H7 (cell line): ENCODE measurements at regions not wholly inside any gene's neighbourhood (a gene's known extent, or its start where the extent isn't known, plus 50 kb on each side); places are given as distances from the start of the nearest gene placed in this dataset.
"Not testable (repeated sequence)": the region's sequence is repeated elsewhere in the genome, so short reads cannot be mapped to it uniquely, and the experiment has no call there.

Source experiments
- DNase-seq: peaks from one replicate; pipeline ENCODE4 v3.0.0; 2012
- H3K27me3 ChIP-seq: 2 replicates; pipeline ENCODE4 v1.6.0; 2011; ENCODE audit warnings: mild to moderate bottlenecking, low read length; ENCODE audit not compliant: control insufficient read depth, insufficient read depth
- H3K36me3 ChIP-seq: replicated peaks from 2 replicates; pipeline ENCODE4 v1.5.1; 2011; ENCODE audit warnings: low read length; ENCODE audit not compliant: control insufficient read depth, insufficient read depth
- H3K4me3 ChIP-seq: 2 replicates; pipeline ENCODE4 v1.5.1; 2011; ENCODE audit warnings: low read depth, mild to moderate bottlenecking, control low read depth, low read length, moderate library complexity; ENCODE audit not compliant: insufficient read depth

DNA sequence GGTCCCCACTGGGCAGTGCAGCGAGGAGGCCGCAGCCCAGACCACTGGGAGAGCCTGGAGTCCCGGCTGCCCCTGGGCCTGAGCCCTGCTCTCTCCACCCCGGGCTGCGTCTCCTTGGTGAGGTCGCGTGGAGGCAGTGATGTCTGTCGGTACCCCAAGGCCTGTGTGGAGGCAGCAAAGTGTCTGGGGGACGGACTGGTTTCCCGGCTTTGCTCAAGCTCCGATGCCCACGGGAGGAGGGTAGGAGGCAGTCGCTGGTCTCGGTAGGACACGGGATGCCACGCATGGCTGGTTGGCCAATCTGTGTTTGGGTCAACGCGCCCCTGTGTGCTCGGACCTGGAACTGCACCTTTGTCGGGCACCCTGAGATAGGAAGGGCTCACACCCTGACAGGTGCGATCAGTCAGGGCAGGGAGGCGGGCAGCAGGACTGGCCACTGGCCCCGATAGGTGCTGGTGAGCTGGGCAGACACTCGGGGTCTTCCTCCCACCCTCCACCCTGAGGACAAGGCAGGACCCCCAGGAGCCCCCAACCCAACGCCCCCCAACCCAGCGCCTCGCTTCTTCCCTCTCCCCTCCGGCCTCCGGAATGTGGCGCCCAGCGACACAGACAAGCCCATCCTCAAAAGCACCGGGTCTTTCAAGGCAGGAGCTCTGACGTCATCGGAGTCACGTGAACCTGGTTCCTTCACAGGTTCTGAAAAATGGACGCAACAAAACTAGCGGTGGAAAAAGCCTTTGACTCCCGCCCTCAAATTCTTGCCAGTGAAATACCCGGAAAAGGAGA is 288.6 kb downstream of the NDUFA10 start:
- H3K27me3 ChIP-seq = no peaks in the 10 kb centered on the region
- DNase-seq = peak; percentile 75
- no peaks in the 10 kb centered on the region for H3K36me3 ChIP-seq
- no peak overlapping the region for H3K4me3 ChIP-seq

- DNase-seq = no peak
Measured at GRCh38 chr2:239735829-239736357, 289.2 kb downstream of the NDUFA10 start.

DNA sequence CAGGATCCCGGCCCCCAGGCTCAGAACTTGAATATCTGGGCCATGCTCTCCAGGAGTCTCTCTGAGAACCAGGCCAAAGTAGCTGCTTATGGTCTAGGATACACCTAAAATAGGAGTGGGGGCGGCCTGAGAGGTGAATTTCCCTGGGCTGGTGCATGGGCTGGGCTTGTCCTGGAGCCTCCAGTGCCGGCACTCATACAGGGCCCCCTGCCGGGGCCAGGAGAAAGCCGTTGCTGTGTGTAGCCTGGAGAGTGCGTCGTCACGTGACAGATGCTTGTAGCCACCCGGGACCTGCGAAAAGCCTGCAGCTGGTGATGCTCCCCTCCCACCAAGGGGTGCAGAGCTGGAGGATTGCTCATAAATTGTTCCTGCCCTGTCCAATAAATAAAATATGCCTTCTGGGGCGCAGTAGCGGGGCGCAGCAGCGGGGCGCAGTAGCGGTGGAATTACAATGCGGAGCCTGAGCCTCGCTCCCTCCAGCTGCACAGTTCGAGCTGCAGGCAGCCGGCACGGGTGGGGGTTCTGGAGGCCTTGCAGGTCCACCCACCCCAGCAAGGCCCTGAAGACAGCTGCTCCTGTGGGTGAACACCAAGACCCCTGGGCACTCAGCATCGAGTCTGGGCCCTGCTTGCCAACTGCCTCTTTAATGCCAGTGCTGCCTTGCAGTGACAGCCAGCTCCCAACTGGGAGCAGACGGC is 289.9 kb downstream of the NDUFA10 start:
- no peaks in the 10 kb centered on the region for H3K36me3 ChIP-seq
- DNase-seq = peak; percentile 77
- no peak overlapping the region for H3K4me3 ChIP-seq
- no peaks in the 10 kb centered on the region for H3K27me3 ChIP-seq

More at GRCh38 chr2:239735829-239736357, 289.2 kb downstream of the NDUFA10 start:
- no peak overlapping the region for H3K4me3 ChIP-seq
- H3K27me3 ChIP-seq = no peaks in the 10 kb centered on the region
- H3K36me3 ChIP-seq = no peaks in the 10 kb centered on the region

- Histone ChIP-seq H3K36me3 (no peaks in the 10 kb centered on the region), H3K4me3 (no peak overlapping the region), H3K27me3 (no peaks in the 10 kb centered on the region)
- DNase-seq = no peak
Measured at GRCh38 chr2:239734436-239735005, 290.6 kb downstream of the NDUFA10 start.

- no peak for DNase-seq
- Histone ChIP-seq H3K4me3 (no peak overlapping the region), H3K36me3 (no peaks in the 10 kb centered on the region), H3K27me3 (no peaks in the 10 kb centered on the region)
Measured at GRCh38 chr2:239732666-239733010, 292.5 kb downstream of the NDUFA10 start.

DNA sequence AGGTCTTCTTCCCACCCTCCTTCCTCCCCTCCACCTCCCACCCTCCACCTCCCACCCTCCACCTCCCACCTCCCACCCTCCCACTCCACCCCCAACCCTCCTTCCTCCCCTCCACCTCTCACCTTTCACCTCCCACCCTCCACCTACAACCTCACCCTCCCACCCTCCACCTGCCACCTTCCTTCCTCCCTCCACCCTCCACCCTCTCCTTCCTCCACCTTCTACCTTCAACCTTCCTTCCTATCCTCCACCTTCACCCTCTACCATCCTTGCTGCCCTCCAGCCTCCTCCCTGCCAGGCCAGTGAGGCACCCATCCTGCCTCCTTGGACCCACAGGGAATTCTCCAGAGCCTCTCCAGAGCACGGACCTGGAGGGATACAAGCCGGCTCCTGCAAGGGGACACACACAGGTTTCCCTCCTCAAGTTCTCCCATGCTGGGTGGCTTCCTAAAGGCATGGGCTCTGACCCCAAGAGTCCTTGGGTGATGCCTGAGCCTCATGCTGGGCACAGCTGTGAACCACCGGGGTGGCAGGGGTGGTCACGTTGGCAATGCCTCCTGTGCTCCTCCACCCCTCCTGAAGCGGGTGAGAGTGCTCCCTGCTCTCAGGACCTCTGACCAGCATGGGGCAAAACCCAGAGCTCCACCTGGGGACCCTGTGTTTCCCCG is 293.0 kb downstream of the NDUFA10 start:
- H3K4me3 ChIP-seq = no peak overlapping the region
- no peaks in the 10 kb centered on the region for H3K27me3 ChIP-seq
- DNase-seq = no peak
- no peaks in the 10 kb centered on the region for H3K36me3 ChIP-seq

DNA sequence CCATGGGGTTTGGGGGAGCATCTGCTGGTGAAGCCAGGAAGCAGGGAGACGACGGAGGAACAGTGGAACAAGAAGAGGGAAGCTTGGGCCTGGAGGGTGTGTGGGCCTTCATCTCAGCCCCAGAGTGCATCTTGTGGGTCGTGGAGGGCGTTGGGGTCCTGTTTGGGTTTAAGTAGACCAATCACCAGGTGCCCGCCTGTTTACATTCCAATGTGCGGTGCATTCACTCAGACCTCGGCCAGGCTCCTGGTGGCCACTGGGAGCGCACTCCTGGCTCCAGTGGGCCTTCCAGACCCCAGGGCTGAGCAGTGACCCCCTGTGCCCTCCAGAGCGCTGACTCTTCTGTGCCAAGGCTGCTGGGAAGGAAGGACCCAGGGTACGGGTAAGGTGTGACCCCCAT is 293.7 kb downstream of the NDUFA10 start:
- no peak overlapping the region for H3K4me3 ChIP-seq
- DNase-seq = peak; percentile 72
- H3K27me3 ChIP-seq = no peaks in the 10 kb centered on the region
- H3K36me3 ChIP-seq = no peaks in the 10 kb centered on the region

DNA sequence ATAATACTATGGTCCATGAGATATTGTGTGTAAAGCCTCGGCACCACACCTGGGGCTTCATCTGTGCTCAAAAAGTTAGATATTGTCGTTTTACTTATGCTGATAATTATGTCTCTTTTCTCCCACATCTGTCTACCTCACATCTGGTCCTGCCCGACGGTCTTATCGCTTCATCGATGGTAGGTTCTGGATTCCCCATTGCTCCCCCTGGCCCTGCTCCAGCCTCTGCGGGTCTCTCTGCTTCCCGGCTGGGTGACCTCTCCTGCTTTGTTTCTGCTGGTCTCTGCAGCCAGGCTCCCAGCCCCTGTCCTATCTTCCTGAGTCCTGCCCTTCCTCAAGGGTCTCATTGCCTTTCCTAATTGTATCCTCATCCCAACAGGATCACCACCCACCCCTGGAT is 294.2 kb downstream of the NDUFA10 start:
- H3K27me3 ChIP-seq = no peaks in the 10 kb centered on the region
- no peak overlapping the region for H3K4me3 ChIP-seq
- H3K36me3 ChIP-seq = no peaks in the 10 kb centered on the region
- no peak for DNase-seq

GRCh38 chr2:239730567-239730882 is 294.6 kb downstream of the NDUFA10 start:
- not testable (repeated sequence) for DNase-seq, H3K27me3 ChIP-seq, H3K36me3 ChIP-seq, H3K4me3 ChIP-seq

- no peak overlapping the region for H3K4me3 ChIP-seq
- H3K36me3 ChIP-seq = no peaks in the 10 kb centered on the region
- H3K27me3 ChIP-seq = no peaks in the 10 kb centered on the region
- DNase-seq = no peak
Measured at GRCh38 chr2:239729681-239730566, 295.2 kb downstream of the NDUFA10 start.

DNA sequence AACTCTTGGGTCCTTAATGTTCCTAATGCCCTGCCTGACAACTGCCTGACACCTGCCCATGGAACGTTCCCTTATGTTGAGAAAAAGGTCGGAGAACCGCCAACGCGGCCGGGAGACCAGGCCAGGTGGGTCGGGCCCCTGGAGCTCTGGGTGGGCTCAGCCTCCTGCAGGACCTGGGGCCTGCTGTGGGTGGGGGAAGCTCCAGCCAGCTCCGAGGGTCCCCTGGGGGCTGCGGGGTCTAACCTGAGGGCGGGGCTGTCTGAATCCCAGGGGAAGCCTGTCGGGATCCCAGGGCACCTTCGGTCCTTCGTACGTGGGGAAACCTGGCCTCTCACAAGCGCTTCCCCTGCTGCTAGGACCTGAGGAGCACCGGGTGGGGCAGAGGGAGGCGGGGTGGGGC is 296.0 kb downstream of the NDUFA10 start:
- Histone ChIP-seq H3K36me3 (no peaks in the 10 kb centered on the region), H3K27me3 (no peaks in the 10 kb centered on the region), H3K4me3 (no peak overlapping the region)
- no peak for DNase-seq

DNA sequence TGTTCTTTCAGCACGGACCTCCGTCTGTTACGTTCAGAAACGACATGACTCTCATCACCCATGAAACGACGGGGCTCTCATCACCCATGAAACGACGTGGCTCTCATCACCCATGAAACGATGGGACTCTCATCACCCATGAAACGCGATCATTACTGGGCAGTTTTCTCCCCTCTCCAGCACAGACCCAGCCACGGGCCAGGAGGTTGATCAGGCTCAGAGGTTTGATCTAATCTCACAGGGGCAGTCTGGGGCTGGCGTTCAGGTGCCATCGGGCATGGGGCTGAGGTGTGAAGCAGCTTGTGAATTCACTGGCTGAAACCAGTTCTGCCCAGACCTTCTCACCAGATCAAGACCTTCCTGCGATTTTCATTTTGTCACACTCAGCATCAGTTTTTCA is 296.4 kb downstream of the NDUFA10 start:
- Histone ChIP-seq H3K27me3 (no peaks in the 10 kb centered on the region), H3K36me3 (no peaks in the 10 kb centered on the region), H3K4me3 (no peak overlapping the region)
- DNase-seq = no peak

DNA sequence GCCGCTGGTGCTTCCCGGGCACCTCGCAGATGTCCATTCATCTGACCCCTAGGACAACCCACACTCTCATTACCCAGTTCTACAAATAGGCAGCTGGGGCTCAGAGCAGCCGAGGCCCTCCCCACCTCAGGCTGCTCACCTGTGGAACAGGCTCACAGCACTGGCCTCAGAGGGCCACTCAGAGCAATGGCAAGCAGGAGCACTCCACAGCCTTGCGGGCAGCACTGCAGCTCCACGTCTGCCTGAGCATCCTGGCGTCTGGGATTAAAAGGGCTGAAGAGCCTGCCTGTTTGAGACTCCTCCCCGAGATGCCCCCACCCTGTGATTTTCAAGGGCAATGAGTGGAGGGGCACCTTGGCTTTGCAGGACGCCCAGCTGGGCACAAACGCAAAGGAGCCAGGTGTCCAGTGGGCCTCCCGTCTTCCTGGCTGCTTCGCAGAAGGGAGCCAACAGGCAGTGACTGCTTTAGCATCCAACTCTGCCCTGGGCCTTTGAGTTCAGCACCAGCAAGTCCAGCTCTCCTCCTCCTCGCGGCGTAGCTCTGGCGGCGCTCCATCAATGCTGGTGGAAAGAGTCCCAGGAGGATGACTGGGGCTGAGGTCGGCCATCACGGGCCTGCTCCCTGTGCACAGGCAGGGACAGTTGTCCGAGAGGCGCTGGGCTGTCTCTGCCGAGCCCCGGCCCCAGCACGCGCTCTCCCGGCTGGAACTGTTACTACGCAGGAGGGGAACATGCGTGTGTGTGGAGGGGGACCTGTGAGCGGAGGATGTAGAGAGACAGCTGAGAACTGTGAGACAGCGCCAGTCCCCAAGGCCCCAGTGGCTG is 297.2 kb downstream of the NDUFA10 start:
- H3K4me3 ChIP-seq = no peak overlapping the region
- H3K27me3 ChIP-seq = no peaks in the 10 kb centered on the region
- no peaks in the 10 kb centered on the region for H3K36me3 ChIP-seq
- no peak for DNase-seq
